HS-5 (cell line): ENCODE measurements at regions not wholly inside any gene's neighbourhood (a gene's known extent, or its start where the extent isn't known, plus 50 kb on each side); places are given as distances from the start of the nearest gene placed in this dataset.

Source experiments
- DNase-seq: peaks from one replicate; pipeline ENCODE4 v3.0.0-alpha.2; 2012; ENCODE audit warnings: low read depth

DNA sequence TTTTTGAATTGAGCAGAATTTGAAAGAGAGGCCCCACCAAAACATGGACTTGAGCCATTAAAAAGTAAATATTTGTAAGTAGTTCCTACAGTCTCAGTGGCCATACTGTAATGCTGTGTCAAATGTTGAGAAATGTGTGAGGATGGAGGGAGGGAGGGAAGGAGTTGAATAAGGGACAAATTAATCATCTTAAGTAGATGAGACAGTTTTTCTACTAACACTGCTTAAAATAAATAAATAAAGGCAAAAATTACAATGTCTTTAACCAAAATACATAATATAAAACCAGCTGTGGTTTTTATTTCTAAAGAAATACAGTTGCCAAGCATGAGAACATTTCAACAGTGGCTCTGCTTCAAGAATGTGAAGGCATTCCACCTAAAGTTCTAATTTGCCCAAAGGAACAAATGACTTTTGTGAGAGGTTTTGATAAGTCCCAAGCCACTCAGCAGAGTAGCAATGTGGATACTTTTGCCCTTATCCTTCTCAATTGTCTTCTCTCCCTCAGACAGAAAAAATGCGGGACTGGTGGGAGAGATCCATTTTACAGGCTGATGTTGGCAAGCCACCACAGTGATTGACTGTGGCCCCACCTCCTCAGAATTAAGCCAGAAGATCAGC lies 427.0 kb upstream of the RARB start:
- no peak for DNase-seq

DNA sequence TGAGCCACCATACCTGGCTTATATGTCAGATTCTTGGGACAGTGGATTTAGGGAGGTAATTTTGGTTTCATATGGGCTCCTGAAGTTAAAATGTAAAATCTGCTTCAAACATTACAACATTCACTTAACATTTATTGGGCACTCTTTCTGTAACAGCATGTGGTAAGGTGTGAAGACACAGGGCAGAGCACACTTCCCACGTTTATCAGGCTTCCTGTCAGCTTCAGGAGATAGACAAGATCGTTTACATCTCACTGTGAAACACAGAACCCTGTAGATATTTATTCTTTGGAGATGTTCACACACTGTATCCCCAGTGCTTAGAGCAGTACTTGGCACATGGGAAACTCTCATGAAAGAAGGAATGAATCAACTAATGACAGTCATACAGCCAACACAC lies 426.0 kb upstream of the RARB start:
- no peak for DNase-seq

DNA sequence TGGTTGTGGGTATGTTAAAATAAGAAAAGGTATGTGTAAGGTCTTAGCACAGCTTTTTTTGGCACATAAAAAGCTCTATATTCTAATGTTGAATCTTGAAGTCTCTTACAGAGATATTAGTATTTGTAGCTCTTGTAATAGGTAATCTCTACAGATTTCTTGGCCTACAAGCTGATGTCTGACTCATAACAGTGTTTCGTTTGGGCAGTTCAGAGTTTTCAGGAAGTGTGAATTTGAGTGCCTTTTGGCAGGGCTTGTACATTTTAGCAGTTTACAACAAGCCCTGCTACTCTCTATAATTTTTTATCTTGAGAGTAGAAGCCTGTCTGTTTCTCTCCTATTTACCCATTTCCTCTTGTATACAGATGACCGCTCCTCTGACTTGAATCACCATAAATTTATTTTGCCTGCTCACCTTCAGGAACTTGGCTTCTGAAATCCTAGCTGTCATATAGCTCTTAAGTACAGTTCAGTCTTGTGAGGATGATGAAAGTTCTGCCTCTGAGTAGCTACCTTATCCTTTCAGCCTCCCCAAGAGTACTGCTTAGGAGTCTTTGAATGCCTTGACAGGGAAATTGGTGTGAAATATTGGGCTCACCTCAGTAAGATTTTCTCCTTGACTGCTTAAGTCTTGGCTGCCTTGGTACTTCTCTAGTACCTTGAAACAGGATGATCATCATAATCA lies 419.9 kb upstream of the RARB start:
- DNase-seq: no peak

DNA sequence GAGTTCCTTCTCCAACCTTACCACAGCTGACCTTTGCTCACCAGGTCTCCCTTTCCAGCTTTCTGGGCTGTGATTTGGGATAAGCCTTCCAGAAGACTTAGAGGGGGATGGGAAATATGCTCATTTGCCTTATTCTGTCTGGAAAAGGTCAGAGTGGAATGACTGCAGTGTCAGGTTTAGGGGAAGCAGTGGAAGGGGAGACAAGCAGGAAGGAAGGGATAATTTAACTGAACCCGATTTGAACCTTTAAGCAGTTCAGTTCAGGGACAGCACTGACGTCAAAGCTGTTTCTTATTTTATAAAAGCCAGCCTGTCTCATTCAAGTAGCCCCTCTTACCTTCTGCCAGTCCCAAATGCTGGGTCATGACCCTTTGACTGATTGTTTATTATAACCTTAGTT lies 418.4 kb upstream of the RARB start:
- DNase-seq: no peak

DNA sequence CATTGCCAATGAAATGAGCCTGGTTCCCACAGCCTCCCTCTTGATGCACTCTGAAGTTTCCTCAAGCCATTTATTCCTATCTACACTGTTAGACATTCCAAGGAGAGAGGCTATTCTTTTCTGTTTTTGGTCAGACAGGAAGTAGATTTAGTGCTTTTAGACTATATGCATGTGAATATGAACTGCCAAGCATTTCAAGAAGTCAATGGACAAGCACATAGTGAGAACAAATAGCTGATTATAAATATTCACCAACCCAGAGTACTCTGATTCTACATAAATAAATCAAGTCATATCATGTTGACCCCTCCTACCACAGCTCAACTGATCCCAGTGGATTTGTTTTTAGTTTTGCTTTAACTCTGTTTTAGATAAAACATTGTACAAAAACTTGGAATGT lies 412.5 kb upstream of the RARB start:
- DNase-seq: no peak

DNA sequence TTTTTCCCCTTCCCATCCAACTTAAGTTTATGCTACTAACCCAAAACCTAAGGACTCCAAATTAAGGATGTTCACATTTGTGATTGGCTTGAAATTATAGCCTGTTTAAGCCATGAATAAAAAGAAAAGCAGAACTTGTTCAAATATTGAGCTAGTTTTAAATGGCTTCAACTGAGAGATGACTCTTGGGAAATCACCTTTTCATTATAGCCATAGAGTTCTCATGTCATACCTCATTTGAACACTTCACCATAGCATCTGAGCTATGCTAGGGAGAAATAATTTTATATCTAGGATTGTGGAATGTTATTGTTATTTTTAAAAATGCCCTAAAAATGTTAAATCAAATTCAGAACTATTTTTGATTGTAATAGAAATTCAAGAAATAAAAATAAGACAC lies 409.2 kb upstream of the RARB start:
- no peak for DNase-seq

DNA sequence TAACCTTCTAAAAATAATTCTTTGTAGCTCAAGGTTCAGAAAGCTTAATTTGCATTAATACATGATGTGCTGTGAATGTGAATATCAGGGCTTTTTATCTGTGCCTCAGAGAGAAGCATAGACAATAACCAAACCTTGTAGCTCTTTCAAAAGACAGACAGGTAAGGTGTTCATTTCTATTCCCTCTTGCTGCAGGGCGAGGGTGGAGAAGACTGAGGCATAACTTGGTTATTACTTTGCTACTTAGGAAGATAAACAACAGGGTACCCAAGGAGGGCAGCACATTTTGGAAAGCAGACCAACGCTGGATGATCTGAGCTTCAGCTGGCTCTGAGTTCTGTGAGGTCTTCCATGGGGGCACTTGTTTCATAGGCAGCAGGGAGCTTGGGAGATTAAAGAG lies 408.6 kb upstream of the RARB start:
- DNase-seq: no peak

DNA sequence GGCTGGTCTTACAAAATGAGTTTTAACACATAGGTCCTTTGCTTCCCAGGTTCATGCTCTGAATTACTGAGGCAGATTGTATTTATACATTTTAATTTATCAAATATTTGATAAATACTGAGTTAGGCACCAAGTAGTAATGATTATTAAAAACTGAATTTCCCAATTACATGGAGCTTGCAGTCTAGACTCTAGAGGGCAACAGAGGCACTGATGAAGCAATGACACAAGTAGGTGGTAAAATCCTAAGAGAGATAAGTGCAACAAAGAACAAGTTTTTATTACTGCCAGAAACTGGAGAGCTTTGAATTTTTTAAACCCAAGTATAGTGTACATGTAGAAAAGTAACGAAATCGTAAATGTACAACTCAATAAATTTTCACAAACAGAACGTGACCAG lies 406.2 kb upstream of the RARB start:
- DNase-seq: no peak

DNA sequence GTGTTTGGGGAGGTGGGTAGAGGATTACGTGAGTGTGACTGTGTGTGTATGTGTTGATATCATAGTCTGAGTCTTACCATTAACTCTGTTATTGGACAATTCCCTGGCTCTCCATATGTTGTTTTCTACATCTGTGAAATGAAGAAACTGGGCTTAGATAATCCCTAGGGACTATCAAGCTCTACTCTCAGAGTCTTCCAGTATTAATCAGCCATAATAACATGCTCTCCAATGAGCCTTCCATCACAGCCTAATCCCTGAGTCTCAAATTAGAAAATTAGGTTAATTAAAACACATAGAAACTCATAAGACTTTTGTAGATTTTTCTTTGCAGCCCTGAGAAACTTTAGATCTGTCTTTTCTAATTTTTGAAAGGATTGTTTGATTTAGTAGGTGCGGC lies 404.2 kb upstream of the RARB start:
- no peak for DNase-seq

DNA sequence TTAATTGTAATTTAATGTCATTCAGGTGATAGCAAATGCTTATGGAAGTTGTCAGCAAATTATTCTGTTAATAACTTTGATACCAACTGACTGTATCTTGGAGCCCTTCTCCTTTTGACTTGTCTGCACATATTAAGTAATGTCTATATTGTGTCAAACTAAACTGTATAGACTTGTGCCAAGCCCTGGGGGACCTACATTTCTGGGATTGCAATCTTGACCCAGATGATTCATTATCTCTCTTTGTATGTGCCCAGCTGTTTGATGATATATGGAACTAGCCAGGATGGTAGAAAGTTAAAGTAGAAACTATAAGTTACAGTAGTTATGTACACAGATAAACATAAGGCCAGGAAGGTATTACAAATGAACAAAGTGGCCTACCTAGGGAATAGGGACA lies 402.8 kb upstream of the RARB start:
- no peak for DNase-seq

DNA sequence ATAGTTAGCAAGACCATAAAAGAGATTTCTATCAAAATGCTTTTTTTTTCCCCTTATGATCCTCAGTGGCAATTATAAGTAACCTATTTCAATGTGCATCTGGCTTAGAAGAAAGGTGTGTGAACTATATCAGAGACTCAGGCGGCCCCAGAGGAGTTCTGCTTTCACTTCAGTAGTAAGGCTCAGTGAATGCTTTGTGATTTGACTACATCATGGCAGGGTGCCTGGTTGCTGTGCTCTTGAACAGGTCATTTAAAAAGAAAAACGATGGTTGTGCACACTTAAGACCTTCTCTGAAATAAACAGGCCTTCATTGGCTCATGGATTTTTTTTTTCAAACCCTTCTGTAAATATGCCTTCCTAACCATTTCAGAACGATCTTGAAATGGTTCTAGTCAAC lies 400.4 kb upstream of the RARB start:
- no peak for DNase-seq

DNA sequence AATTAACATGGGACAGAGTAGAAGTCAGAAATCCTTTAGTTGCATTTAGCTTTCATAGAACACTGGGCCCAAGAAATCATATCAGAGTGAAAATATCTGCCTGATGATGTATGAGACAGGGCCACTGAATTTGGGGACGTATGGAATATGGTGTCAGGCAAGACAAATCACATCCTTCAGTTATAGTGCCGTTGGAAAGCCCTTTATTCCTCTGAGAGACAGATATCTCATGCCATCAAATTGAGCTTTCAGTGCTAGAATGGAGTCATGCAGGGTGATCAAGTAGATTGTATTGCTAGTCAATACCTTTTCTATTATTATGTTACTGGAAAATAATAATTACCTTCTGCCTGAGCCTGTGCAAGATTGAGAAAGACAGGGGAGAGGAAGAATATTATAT lies 398.2 kb upstream of the RARB start:
- DNase-seq: no peak

DNA sequence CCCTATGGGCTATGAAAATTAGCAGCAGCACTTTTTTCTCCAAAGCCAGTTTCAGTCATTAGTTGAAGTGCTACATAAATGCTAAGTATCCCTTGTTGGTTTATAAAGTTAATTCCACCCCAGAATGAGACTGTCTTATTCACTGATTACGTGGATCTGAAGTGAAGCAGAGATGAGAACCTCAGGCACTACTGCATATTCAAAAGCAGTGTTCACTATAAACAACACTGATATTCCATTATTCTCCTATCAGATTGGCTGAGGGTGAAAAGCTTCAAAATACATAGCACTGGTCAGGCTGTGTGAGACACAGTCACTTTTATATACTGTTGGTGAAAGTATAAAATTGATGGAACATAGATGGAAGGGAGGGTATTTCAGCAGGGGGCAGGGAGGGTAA lies 395.7 kb upstream of the RARB start:
- DNase-seq: no peak

DNA sequence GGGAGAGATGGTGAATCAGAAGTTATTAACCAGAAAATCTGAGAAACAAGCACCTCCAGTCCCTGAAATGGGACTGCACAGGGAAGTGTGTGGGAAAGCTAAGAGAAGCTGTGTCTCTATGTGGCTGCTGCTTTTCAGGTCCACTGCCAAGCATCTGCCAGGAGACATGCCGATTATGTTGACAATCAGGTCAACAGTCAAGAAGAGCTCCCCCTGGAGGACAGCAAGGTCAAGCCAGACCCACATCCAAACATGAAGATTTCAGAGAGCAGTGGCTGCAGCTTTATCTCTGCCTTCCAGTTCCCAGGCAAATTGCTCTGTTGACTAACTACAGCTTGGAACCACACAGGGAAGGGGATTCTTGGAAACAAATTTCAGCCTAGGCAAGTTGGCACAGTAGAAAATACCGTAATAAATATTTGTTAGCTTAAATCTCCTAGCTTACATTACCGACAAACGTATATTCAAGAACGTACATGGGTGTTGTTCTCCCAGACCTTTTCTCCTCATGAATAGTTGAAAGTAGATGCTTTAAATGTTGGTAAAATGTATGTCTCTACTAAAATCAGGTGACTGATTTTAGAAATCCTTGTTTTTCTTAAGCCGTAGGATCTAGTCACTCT lies 394.5 kb upstream of the RARB start:
- DNase-seq: no peak

DNA sequence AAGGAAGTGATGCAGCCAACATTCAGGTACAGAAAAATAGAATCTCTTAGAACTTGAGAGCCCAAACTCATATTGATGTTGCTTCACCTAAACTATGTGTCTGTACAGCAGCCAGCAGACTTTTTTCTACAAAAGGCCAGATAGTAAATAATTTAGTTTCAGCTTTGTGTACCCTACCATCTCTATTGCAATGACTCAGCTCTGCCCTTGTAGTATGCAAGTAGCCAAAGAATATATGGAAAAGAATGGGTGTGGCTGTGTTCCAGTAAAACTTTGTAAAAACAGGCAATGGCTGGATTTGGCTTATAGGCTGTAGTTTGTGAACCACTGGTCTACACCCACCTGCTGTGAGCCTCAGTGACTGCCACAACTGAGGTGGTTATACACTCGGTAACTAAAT lies 392.5 kb upstream of the RARB start:
- DNase-seq: no peak

DNA sequence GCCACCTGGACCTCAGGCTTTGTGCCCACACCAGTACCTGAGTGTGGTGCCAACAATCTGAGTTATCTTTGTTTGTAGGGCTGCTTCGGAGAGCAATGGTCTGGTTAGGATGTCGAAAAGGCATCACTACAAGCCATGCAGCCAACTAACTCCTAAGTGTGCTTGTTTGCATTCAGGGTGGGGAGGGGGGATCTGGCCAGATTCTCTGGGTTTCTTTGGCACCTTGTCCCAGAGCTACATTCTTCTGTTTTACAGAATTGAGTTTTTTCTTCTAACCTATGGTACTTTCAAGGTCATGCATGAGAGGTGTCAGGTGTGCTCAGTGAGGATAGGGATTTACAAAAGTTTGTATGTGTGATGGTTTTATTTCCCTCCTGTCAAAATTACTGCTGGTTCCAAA lies 391.4 kb upstream of the RARB start:
- DNase-seq: no peak

DNA sequence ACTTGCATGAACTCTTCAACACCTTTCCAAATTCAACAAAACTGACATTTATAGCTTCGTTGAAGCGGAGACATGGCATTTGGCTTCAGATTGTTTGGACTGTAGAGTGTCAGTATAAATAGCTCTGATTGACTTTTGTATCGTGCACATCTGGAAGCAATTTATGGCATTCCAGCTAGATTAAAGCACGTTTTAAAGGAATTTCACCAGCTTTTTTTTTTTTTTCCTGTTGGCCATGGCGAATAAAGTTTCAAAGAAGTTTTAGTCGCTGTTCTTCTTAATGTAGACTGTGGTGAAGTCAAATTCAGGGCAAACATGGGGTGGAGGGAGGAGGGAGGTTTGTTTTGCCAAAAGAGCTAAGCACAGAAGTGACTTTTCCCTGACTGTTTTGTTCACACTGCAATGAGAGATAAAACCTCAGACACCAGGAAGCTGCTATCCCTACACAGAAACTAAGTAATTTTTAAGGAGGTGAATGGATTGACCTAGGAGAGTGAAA lies 391.0 kb upstream of the RARB start:
- peak; percentile 16 for DNase-seq

DNA sequence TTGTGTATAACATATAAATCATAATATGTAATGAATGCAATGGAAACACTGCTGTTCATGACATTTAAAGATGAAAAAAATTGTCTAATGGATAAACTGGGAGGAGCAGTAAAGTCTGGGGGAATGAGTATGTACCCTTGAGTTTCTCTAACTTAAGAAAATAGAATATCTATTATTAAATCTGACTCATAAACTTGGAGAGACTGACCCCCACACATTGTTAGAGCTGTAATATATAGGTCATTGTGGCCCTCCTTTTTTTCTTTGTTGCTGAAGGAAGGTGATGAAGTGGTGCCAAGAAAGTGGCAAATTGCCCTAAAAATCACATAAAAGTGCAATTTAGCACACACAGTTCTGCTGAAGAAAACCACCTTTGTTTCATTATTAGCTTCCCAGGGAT lies 389.8 kb upstream of the RARB start:
- no peak for DNase-seq

DNA sequence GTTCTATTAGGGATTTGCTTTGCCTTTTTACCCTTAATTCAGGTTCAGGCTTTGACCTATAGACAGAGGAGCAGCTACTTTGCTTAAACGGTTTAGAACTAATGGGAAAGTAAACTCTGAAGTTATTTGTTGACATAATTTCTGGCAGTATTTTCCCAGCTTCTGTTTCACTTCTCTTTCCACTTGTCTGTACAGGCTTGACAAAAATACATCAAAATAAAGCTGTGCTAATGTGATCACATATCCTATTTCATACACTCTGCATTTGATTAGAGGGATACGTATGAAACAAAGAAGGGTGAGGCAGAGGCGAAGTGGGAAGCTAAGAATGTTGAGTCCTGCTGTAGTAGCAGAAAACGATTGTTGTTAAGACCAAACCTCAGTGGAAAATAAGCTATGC lies 389.1 kb upstream of the RARB start:
- DNase-seq: no peak

DNA sequence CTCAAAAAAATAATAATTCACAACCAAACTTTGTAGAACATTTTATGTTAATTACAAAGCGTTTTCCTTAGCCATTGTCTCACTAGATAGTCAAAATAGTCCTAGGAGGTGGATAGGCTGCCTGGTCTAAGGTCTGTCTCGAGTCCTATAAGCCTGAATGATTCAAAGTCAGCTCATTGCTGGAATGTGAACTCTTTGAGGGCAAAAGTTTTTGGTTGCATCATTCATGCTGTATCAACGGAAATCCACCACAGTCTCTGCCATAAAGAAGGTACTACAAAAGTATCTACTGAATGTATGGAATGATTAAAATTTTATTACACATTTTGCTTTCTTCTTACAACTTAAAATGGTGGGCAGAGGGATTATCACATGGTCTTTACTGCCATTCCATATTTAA lies 387.3 kb upstream of the RARB start:
- DNase-seq: no peak

DNA sequence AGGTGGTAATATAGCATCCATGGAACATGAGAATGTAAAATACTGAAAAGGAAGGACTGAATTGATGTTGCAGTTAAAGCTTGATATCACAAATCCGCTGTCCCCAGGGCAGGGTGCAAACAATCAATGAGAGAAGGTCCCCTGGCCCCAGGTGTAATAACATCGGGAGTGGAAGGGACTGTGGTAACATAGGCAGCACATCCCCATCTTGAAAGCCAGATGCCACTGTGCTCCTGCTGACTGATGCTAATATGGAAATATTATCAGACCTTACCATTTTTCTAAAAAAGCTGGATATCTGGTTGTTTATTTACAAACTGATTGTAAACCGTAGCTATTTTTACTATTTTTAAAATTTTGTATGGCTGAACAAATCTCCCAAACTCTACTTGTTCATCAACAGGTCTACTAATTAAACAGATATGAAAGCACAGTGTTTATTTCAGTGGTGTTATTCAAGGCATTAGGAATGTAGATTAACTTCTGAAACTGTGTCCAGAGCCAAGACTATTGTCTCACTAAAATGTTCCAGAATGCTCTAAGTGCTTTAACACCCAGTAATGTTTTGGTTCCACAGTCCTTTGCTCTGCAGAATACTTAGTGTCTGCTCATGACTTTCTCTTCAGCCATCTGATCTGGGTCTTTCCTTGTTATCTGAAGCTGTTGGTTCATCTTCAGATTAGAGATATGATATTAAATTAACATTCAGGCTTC lies 386.0 kb upstream of the RARB start:
- no peak for DNase-seq

DNA sequence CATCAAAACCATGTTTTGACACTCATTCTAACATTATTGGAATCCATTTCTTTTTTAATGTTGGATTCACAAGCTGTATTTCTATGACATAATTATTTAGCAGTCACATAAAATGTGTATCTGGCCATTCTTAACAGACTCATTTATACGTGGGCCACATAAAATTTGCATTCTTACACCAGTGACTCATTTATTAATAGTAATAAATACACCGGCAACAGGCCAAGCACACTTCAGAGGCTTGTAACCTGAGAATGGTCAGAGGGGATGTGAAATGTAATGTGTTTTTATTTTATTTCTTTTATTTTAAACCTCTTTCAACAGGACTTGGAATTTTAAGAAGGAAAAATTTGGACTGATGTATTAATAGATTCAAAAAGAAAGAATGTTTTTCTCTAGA lies 384.9 kb upstream of the RARB start:
- no peak for DNase-seq

DNA sequence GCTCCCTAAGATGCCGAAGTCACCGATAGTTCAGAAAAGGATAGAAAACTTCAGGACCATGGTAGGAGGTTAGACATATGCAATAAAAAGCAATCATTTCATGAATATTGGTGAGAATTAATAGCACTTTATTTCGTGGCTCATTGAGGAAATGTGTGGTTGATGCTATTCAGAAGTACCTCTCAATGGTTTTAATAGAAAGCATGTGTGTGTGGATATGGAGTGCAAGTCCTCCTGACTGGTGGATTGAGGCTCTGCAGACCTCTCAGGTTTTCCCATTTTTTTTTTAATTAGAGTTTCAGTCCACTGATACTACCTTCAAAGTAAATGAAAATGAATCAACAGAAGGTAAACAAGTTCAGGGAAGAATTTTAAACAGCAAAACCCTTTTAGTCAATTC lies 384.3 kb upstream of the RARB start:
- DNase-seq: no peak
